ENCODE measurements at regions not wholly inside any gene's neighbourhood (a gene's known extent, or its start where the extent isn't known, plus 50 kb on each side); places are given as distances from the start of the nearest gene placed in this dataset.

DNA sequence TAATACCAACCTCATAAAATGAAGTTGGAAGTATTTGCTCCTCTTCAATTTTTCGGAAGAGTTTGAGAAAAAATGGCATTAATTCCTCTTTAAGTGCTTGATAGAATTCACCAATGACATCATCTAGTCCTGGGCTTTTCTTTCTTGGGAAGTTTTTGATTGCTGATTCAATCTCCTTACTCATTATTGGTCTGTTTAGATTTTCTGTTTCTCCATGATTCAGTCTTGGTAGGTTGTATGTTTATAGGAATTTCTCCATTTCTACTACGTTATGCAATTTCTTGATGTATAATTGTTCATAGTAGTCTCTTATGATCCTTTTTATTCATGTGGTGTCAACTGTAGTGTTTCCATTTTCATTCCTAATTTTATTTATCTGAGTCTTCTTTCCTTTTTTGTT lies 141.5 kb upstream of the PRNP start:
- TF ChIP-seq, protein P1, sequence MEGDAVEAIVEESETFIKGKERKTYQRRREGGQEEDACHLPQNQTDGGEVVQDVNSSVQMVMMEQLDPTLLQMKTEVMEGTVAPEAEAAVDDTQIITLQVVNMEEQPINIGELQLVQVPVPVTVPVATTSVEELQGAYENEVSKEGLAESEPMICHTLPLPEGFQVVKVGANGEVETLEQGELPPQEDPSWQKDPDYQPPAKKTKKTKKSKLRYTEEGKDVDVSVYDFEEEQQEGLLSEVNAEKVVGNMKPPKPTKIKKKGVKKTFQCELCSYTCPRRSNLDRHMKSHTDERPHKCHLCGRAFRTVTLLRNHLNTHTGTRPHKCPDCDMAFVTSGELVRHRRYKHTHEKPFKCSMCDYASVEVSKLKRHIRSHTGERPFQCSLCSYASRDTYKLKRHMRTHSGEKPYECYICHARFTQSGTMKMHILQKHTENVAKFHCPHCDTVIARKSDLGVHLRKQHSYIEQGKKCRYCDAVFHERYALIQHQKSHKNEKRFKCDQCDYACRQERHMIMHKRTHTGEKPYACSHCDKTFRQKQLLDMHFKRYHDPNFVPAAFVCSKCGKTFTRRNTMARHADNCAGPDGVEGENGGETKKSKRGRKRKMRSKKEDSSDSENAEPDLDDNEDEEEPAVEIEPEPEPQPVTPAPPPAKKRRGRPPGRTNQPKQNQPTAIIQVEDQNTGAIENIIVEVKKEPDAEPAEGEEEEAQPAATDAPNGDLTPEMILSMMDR (IDR thresholded peaks at IDR 0.05; ENCODE audit: borderline replicate concordance, extremely low read depth, low read length, poor library complexity, severe bottlenecking) = no peak
- no peak for TF ChIP-seq EZH2 (IDR thresholded peaks at IDR 0.05; ENCODE audit: borderline replicate concordance, low read depth, low read length, severe bottlenecking)

Measured in DND-41 (cell line).